Effector memory CD4-positive, alpha-beta T cell (primary cell): ENCODE measurements at regions not wholly inside any gene's neighbourhood (a gene's known extent, or its start where the extent isn't known, plus 50 kb on each side); places are given as distances from the start of the nearest gene placed in this dataset.
A peak's percentile ranks its signal among the peaks of the same experiment; 100 is the strongest.

ENCODE experiments used
- DNase-seq, 3 donors: peaks; one replicate each; pipeline ENCODE4 v3.0.0-alpha.2; 2020
- H3K27ac ChIP-seq: 2 replicates; pipeline ENCODE4 v1.7.0; 2013; ENCODE audit warnings: mild to moderate bottlenecking, low read length, moderate library complexity; ENCODE audit not compliant: insufficient read depth, poor library complexity, severe bottlenecking
- H3K27me3 ChIP-seq: replicated peaks from 2 replicates; pipeline ENCODE4 v1.7.0; 2013; ENCODE audit warnings: mild to moderate bottlenecking, low read length; ENCODE audit not compliant: insufficient read depth, control insufficient read depth, poor library complexity, severe bottlenecking
- H3K36me3 ChIP-seq: 2 replicates; pipeline ENCODE4 v1.7.0; 2013; ENCODE audit warnings: mild to moderate bottlenecking, low read length, moderate library complexity; ENCODE audit not compliant: control insufficient read depth, insufficient read depth
- H3K4me1 ChIP-seq: 2 replicates; pipeline ENCODE4 v1.7.0; 2013; ENCODE audit warnings: low read length, mild to moderate bottlenecking; ENCODE audit not compliant: control insufficient read depth, insufficient read depth, poor library complexity, severe bottlenecking
- H3K4me3 ChIP-seq: 2 replicates; pipeline ENCODE4 v1.7.0; 2013; ENCODE audit warnings: low read length, low read depth, mild to moderate bottlenecking; ENCODE audit not compliant: insufficient read depth, poor library complexity, severe bottlenecking
- H3K9me3 ChIP-seq: 2 replicates; pipeline ENCODE4 v1.7.0; 2013; ENCODE audit warnings: mild to moderate bottlenecking, low read length, moderate library complexity; ENCODE audit not compliant: control insufficient read depth

- Histone ChIP-seq H3K9me3 (no peaks in the 10 kb centered on the region), H3K27me3 (no peaks in the 10 kb centered on the region), H3K4me1 (peaks cover 18% of the 10 kb centered on the region), H3K36me3 (no peaks in the 10 kb centered on the region), H3K4me3 (peak overlapping the region; percentile 9), H3K27ac (peak overlapping the region; percentile 50)
- peak in 1 of 3 donors; percentile 0 for DNase-seq
These were observed 412.4 kb downstream of the PCNX1 start for GRCh38 chr14:71319666-71320065.

GRCh38 chr14:71320107-71320733, 413.0 kb downstream of the PCNX1 start, which contains the start of gene SIPA1L1:
TSS of gene SIPA1L1 (plus strand) at chr14:71320476.
- DNase-seq: peak; percentile 98 to 99 (median 98)
- Histone ChIP-seq H3K4me1 (peaks cover 23% of the 10 kb centered on the region), H3K9me3 (no peaks in the 10 kb centered on the region), H3K27ac (peak within 1 kb of the TSS; percentile 97), H3K27me3 (no peaks in the 10 kb centered on the region), H3K4me3 (peak within 1 kb of the TSS; percentile 93), H3K36me3 (no peaks in the 10 kb centered on the region)

- peak overlapping the region; percentile 93 for H3K4me3 ChIP-seq
- peak; percentile 24 to 39 (median 39) for DNase-seq
- H3K9me3 ChIP-seq: no peaks in the 10 kb centered on the region
- H3K36me3 ChIP-seq: no peaks in the 10 kb centered on the region
- H3K27me3 ChIP-seq: no peaks in the 10 kb centered on the region
- peaks cover 30% of the 10 kb centered on the region for H3K4me1 ChIP-seq
- peak overlapping the region; percentile 97 for H3K27ac ChIP-seq
These were observed 413.7 kb downstream of the PCNX1 start for GRCh38 chr14:71320734-71321573.

DNA sequence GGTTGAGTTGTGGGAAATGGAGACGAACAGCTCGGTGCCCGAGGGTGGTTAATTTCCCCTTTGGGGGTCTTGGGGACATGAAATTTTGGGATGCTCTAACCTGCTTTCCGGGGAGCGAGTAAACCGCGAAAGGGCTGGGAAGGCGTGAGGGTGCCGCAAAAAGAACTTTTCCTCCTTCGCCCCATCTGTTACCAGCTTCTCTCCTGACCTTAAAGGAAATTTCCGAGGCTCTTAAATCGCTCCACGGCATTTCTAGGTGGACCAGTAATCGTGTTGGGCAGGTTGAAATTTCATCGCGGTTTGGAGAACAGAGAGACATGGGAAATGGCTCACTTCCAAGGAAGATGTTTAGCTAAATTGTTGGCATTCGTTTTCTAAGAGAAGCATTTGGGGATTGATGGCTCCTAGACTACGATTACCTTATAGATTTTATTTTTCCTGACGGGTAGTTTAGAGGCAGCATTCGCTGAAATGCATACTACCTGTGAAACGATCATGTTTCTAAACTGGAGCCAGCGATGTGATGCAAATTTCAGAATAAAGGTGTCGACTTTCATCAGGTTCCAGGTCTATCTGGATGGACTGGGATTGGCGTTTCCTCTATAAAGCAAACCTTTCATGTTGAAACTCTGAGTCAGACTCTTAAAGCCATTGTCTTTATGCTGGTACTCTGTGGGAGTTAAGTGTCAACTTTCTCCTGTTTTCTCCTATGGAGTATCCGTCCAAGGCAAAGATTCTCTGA, 414.5 kb downstream of the PCNX1 start:
- Histone ChIP-seq H3K4me1 (peaks cover 31% of the 10 kb centered on the region), H3K36me3 (no peaks in the 10 kb centered on the region), H3K9me3 (no peaks in the 10 kb centered on the region), H3K4me3 (peak overlapping the region; percentile 93), H3K27ac (peak overlapping the region; percentile 97), H3K27me3 (no peaks in the 10 kb centered on the region)
- DNase-seq: no peak

- no peak overlapping the region for H3K27ac ChIP-seq
- peaks cover 31% of the 10 kb centered on the region for H3K4me1 ChIP-seq
- H3K36me3 ChIP-seq: no peaks in the 10 kb centered on the region
- DNase-seq: no peak
- H3K4me3 ChIP-seq: no peak overlapping the region
- no peaks in the 10 kb centered on the region for H3K27me3 ChIP-seq
- H3K9me3 ChIP-seq: no peaks in the 10 kb centered on the region
These were observed 415.5 kb downstream of the PCNX1 start for GRCh38 chr14:71322655-71323250.

GRCh38 chr14:71324767-71325272, 417.6 kb downstream of the PCNX1 start:
- Histone ChIP-seq H3K36me3 (no peaks in the 10 kb centered on the region), H3K4me3 (no peak overlapping the region), H3K27me3 (no peaks in the 10 kb centered on the region), H3K27ac (no peak overlapping the region), H3K4me1 (peaks cover 28% of the 10 kb centered on the region), H3K9me3 (no peaks in the 10 kb centered on the region)
- DNase-seq: peak; percentile 25 to 34 (median 26)

DNA sequence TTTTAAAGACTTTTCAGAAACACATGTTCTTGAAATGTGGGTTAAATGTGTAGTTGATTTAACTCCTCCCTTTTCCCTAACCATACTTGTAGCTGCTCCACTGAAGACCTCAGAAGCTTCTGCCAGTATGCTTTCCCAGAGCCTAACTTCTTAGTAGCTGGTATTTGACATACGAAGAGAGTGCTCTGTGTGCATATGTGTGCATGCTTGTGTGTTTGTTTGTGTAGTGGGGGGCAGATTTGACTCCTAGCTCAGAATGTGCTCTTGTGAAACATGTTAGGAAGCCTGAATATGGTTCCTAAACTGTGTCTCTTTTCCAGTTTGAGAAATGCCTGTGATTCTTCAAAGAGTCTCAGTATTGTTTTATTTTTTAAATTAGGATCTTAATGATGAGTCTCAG, 420.4 kb downstream of the PCNX1 start:
- DNase-seq: no peak
- Histone ChIP-seq H3K36me3 (no peaks in the 10 kb centered on the region), H3K4me3 (no peak overlapping the region), H3K9me3 (no peaks in the 10 kb centered on the region), H3K27me3 (no peaks in the 10 kb centered on the region), H3K4me1 (peaks cover 19% of the 10 kb centered on the region), H3K27ac (no peak overlapping the region)

GRCh38 chr14:71328183-71328582, 420.9 kb downstream of the PCNX1 start:
- Histone ChIP-seq H3K27me3 (no peaks in the 10 kb centered on the region), H3K27ac (no peak overlapping the region), H3K4me1 (peaks cover 15% of the 10 kb centered on the region), H3K9me3 (no peaks in the 10 kb centered on the region), H3K36me3 (no peaks in the 10 kb centered on the region), H3K4me3 (no peak overlapping the region)
- DNase-seq: no peak

DNA sequence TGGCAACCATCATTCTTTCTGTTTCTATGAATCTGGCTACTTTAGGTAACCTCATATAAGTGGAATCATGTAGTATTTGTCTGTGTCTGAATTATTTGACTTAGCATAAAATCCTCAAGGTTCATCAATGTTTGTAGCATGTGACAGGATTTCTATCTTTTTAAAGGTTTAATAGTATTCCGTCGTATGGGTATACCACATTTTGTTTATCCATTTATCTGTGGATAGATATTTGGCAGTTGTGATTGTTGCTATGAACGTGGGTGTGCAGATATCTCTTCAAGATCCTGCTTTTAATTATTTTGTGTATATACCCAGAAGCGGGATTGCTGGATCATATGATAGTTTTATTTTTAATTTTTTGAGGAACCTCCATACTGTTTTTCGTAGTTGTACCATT, 421.7 kb downstream of the PCNX1 start:
- H3K9me3 ChIP-seq: no peaks in the 10 kb centered on the region
- no peak for DNase-seq
- no peak overlapping the region for H3K27ac ChIP-seq
- H3K4me3 ChIP-seq: no peak overlapping the region
- no peaks in the 10 kb centered on the region for H3K27me3 ChIP-seq
- peaks cover 13% of the 10 kb centered on the region for H3K4me1 ChIP-seq
- no peaks in the 10 kb centered on the region for H3K36me3 ChIP-seq
